HG03469 (cell line): ENCODE measurements at regions not wholly inside any gene's neighbourhood (a gene's known extent, or its start where the extent isn't known, plus 50 kb on each side); places are given as distances from the start of the nearest gene placed in this dataset.

Experiments
- ATAC-seq: cut with Tn5 transposase; IDR thresholded peaks from one replicate; pipeline ENCODE4 v1.9.1; 2021; ENCODE audit warnings: mild to moderate bottlenecking, moderate library complexity, moderate number of reproducible peaks; ENCODE audit not compliant: unreplicated experiment

DNA sequence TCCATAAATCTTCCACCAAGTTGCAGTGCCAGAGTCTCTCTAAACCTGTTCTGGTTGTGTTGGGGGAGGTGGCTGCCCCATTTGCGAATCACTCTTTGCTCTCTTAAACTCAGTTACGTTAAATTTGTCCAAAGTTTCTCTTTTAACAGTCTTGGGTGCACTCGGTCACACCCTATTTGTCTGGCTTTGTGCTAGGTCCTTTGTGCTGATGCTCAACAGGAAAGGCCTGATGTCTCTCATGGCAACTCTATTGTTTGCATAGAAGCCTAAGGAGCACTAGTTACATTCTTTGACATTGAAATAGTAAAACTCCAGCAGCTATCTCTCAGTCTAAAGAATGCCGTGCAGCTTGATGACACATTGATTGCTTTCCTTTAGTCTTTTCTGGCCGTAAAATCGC lies 105.1 kb downstream of the TRMT11 start:
- no peak for ATAC-seq

DNA sequence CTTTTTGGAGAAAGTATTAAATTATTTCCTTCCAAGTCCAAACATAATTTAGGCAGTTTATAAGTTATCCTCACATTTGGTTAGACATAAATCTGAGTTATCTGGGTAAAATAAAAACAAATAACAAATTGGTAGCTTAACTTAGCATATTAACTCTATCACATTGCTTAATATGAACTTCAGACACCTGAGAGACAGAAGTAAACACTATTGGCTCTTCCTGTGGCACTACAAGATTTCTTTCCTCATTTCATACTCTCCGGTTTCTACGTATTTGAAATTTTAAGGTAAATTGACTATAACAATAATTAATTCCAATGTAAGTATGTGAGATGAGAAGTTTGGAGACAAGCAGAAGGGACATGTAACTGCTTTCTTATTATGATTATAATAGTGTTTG lies 106.8 kb downstream of the TRMT11 start:
- no peak for ATAC-seq

DNA sequence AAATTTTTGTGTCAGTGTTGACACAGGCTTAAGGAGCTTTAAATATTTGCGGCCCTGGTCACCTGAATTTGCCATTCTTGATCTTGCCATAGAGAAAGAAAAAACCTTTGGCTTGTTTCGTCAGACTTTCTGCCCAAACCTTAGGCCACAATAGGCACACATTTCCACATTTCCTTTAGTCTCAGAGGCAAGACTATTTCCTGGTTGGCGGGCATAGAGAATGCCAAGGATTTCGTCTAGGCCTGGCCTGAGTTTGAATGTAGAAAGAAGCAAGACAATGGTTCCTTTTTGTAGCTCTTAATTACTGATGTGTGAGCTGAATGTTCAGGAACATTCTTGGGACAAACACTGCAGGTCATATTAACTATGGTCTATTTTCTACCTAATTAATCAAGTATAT lies 108.1 kb downstream of the TRMT11 start:
- no peak for ATAC-seq

DNA sequence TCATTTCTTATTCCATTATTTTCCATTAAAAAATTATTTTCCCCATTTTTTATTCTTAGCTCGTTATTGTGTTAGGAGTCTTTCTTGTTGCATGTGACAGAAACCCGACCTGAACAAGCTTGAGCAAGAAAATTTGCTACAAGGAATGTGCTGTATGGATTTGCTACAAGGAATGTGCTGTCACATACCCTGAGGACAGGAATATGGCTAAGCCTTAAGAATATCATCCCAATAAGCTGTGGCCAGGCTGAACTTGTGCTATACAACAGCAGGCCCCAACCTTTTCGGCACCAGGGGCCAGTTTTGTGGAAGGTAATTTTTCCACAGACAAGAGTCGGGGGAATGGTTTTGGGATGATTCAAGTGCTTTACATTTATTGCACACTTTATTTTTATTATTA lies 114.0 kb downstream of the TRMT11 start:
- no peak for ATAC-seq

DNA sequence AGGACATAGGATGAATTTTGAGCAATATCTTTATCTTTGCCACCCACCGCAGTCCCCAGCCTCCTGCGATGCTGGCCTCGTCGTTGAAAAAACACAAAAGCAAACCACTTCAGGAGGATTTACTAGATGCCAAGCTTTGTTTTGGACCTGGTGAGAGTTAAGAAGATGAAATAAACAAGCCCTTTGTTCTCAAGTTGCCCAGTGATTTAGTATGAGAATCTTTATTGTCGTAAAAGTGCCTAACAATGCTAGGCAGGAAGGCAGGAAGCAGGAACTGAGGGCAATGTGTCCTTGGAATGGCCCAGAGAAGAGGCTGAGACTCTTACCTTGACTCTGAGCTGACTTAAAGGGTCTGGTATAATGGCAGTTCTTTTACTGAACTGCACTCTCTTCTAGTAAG lies 116.0 kb downstream of the TRMT11 start:
- ATAC-seq = no peak

DNA sequence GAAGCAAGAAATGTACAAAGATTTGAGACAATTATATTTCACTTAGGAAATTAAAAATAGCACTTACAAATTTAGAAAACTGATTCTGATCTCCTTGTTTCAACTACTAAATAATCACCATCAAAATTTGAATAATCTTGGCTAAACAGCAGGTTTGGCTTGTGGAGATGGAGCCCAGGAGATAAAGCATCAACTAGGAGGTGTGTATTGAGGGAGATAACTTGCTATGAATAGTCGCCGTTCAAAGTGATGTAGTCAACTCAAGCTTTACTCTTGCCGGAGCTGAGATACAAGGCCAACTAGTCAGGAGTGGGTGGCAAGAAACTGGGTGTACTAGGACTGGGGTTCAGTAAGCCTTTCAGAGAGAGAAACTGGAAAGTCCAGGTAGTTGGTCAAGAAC lies 117.7 kb downstream of the TRMT11 start:
- ATAC-seq = no peak

DNA sequence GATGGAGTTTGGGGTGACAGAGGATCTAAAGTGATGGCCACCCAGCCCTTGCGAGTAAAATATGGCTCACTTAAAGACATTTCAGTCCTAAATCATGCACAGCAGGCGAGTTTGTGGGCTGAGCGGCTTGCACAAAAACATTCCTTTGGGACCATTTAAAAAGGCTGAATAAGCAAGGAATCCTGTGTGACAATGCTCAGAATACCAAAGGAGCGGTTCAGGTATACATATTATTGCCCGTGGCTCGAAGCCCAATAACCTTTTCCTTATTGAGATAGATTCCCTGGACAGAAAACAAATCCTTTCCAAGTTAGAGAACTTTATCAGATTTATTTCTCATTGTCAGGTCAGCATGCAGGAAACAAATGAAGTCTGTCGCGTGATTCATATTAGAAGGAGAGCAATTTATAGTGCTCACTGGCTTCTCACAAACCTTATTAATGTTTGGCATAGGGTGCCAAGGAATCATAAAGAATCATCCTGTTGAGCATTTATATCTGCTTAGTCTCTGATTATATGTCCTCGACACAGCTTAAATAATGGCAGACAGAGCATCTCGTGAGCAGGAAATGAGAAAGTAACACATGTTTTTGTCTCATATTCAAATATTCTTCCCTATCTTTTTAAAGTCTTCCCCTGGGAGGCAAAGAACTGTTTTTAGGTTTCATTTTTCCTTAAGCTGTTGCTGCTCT lies 121.3 kb downstream of the TRMT11 start:
- ATAC-seq = no peak

DNA sequence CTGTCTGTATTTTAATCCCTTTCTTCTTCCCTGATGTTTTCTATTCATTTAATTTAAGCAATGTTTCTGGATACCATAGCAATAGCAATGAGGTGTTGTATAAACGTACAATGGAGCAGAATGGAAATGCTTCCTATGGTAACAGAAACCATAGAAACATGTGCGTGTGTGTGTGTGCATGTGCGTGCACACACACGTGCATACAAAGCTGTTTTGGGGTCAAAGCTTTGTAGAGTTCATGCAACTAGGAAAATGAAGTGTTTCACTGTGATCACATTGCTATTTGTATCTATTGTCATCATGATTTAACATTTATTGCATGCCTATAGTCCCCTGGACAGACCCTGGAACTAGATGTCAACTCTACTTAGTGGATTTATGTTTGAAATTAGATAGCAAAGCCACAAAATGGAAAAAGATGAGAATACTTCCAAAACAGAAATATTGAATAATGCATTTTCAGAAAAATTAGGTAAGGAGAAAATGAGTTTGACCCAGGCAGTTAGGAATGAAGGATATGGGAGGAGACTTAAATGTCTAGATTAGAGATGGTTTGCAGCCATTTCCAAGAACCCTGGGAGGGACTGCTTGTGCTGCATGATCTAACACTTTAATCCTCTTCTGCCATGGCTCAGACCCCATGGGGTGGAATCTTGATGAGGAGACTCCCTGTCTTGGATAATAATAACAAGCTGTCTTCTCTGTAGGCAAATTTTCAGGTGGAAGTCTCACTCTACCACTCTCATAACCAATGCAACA lies 124.4 kb downstream of the TRMT11 start:
- no peak for ATAC-seq

DNA sequence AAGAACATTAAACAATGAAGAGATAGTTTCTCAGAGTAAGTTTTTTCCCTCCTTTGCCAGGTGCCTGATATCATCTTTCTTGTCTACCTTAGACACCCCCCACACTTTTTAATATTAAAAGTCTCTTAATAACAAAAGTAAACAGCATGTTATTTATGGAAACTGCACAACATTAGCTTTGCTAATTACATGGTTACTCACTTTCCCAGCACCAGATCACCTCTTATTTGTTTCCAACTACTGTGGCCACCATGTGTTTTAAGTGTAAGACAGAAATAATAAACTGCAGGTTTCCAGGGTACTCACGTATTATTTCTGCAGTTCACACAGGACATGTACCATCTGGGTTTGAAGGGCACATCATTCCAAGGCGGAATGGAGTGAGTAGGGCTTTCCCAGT lies 125.0 kb downstream of the TRMT11 start:
- ATAC-seq = no peak

DNA sequence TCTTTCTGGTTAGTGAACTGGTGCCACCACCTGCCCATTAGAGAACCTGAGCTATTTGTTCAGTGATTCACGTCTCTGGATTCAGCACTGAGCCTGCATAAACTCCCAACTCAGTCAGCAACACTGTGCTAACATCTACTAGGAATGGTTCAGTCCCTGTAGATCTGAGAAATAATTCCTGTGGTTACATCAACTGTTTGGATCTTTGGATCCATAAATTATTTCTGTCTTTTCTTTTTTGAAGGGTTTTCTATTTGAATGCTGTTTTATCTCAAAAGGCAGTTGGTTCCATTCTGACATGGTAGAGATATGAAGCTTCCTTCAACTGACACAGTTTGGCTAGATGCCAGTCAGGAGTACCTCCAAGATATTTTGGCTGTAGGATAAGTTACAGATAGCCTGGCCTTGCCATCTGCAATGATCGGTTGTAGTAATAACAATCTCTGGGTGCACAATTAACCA lies 125.9 kb downstream of the TRMT11 start:
- no peak for ATAC-seq

DNA sequence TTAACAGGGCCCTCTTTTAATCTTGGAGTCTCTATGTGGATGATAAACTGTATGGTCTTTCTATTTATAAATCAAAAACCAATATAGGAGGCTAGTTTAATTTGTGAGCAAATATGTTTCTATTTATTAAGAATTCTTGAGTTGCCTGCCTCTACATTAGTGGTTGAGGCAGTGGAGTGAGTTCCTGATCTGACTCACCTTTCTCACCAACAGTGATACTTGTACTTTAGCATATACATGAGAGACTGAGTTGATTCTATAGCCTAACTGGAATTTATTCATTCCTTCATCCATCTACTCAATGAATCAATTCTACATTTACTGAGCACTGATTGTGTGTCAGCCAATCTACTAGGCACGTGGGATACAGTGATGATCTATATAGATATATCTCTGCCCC lies 126.9 kb downstream of the TRMT11 start:
- ATAC-seq = no peak

DNA sequence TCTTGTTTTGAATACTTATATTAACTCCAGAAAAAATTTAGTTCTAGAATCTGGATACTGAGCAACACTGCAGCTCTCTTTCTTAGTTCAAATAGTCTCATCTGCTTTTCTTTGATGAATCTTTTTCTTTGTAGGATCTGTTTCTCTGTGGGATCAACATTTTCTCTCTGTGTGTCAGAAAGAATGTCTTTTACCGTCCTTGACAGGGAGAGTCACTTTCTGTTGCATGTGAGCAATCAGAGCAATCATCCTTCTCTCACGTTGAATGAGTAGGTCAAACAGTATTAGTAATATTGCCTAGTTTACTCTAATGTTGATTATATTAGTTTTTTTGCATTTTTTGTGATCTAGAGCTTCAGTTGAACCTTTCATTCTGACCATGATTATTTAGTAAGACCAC lies 130.9 kb downstream of the TRMT11 start:
- no peak for ATAC-seq

DNA sequence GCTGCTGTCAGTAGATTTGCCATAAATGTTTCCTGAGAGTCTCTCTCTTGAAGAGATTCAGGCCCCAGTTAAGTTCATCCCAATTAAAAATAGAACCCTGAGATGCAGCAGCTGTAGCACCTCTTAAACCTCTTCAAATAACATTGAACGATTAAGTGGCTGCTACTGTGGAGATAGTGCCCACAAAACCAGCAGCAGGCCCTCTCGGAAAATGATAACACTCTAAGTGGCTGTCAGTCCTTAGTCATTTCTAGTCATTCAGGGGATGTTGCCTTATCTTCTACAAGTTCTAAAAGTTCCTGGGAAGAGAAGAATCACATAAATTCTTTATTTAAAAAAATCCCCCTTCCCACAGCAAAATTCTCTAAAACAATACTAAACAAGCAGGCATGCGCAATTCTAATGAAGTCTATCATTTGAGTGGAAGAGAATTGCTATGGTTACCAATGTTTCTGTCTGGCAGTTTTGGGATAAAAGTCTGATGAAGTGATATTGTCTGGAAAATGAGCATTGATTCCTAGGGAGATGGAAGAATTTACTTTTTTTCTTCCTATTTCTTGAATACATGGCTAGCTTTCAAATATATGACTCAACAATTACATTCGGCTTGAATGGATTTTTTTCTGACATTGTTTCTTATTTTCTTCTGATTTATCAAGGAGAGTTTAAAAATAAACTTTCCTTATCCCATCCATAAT lies 131.9 kb downstream of the TRMT11 start:
- ATAC-seq = no peak

DNA sequence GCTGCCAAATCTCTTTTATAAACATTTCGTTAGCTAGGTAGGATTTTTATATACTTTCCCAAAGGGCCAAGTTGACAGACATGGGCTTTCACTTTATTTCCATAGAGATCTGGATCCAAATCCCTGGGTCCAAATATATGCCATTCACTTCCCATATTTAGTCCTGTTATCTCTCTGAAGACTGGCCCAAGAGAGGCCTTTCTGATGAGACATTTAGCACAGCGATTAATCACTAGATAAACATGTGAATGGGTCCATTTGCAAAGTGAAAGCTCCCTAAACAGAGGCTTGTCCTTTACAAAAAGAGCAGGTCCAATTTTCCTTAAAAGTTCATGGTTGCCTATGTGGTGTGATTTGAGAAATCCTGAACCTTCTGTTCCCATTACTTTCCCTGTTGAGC lies 132.6 kb downstream of the TRMT11 start:
- no peak for ATAC-seq

DNA sequence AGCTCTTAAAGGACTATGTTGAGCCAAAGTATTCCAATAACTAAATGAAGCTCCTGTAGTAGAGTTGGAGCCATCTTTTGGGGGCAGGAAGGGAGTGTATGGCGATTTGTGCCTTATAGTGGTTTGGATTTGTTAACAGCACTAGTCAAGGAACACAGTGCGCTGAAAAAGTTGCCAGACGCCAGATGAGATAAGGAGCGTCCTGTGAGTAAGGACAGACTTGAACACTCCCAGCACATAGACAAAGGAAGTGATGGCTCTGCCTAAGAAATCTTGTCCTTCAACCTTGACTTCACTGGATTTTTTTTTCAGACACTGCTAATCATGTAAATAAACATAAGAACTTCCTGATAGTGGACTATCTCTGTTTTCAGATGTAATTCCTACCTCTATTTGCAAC lies 136.9 kb downstream of the TRMT11 start:
- ATAC-seq = no peak

DNA sequence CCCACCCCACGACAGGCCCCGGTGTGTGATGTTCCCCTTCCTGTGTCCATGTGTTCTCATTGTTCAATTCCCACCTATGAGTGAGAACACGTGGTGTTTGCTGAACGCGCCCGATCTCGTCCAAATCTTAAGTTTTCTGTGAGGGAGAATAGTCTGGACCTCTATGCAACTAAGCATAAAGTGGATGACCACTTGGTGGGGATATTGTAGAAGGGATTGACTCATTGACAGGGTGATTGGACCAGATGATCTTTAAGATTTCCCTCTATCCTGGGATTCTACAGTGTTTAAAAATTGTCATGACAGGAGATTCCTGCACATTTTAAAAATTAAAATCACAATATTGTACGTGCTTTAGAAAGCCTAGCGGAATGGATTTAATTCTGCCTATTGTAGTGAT lies 141.3 kb downstream of the TRMT11 start:
- ATAC-seq = no peak

DNA sequence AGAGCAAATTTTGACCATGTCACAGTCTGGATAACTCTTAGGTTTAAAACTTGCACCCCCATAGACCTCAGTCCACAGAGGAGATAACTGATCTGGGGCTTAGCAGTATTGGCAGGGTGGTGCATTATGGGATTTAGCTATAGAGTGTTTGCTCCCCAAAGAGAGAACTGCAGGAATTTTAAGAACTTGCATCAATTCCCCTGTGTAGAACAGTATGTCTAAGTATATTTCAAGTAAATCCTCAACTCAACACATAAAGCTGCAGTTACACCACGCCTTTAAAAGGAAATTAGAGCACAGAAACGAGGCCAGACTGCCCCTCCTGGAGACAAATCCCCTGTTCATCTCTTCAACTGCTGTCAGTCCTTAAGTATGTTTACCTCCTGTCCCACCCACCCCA lies 144.9 kb downstream of the TRMT11 start:
- no peak for ATAC-seq

DNA sequence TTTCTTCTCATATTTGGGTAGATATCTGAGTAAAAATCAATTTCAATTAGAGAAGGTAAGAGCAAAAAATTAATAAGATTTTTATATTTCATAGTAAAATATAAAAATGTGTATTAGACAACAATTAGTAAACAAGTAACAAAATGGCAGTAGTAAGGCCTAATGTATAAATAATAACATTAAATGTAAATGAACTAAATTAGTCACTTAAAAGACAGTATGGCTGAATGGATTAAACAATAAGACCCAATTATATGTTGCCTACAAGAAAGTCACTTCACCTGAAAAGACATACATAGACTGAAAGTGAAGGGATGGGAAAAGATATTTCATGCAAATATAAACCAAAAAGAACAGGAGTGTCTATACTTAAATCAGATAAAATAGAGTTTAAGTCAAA lies 147.6 kb downstream of the TRMT11 start:
- ATAC-seq = no peak

DNA sequence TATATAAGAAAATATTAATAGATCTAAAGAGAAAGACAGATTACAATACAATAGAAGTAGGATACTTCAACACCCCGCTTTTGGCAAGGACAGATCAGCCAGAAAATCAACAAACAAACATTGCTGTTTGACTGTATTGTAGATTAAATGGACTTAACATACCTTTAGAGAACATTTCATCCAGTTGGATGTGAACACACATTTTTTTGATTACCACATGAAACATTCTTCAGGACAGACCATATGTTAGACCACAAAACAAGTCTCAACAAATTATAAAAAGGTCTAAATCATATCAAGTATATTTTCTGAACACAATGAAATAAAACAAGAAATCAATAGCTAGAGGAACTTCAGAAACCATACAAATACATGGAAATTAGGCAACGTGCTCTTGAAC lies 148.2 kb downstream of the TRMT11 start:
- ATAC-seq = no peak

DNA sequence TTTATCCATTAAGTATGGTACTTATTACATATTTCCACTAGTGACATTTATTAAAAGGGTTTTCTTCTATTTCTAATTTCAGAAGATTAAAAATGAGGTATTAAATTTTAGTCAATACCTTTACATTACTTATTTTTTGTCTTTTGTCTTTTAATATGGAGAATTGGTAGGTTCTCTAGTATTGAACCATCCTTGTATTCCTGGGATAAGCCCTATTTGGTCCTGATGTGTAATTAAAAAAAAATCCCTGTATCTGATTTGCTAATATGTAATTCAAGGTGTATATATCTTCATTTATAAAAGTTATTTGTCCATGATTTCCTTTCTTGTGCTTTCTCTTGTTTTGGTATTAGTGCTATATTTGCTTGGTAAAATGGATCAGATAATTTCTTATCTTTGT lies 153.7 kb downstream of the TRMT11 start:
- ATAC-seq = no peak

DNA sequence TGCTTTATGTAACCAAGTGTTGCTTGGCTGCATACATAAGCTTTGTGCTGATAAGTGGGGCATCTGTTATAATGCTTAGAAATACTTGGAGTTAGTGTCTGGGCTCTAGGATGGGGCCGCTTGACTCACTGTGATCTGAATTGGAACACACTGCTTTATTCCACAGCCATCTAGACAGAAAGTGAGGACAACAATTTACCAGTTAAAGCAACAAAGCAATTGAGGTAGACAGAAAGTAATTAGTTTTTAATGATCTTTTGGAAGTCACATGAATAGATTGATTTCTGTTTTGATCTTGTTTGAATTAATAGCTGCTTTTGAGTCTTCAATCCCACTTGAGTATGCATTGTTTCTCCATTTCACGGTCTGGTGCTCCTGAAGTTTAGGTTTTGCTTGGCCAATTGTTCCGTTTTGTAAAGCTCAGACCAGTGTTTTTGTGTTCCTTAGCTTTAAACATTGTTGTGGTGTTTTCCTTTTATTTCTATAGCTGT lies 157.5 kb downstream of the TRMT11 start:
- ATAC-seq = no peak

DNA sequence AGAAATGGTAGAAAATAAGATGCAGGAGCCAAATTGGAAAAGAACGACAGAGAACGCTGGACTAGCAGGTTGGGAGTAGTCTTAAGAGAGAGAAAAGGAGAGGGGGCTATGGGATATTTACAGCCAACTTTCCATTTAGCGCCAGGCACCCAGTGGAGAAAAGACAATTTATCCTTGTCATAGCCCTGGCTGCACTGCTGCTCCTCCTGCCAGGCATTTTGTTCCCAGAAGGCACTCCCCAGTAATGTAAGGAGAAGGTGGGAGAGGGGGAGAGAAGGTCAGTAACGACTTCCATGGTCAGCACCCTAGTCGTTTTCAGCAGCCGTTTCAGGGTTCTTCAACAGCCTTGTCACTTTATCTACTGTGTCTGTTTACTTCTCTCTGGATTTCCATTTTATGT lies 159.0 kb downstream of the TRMT11 start:
- no peak for ATAC-seq
